ENCODE measurements at regions not wholly inside any gene's neighbourhood (a gene's known extent, or its start where the extent isn't known, plus 50 kb on each side); places are given as distances from the start of the nearest gene placed in this dataset.
"Not testable (repeated sequence)": the region's sequence is repeated elsewhere in the genome, so short reads cannot be mapped to it uniquely, and the experiment has no call there.

DNA sequence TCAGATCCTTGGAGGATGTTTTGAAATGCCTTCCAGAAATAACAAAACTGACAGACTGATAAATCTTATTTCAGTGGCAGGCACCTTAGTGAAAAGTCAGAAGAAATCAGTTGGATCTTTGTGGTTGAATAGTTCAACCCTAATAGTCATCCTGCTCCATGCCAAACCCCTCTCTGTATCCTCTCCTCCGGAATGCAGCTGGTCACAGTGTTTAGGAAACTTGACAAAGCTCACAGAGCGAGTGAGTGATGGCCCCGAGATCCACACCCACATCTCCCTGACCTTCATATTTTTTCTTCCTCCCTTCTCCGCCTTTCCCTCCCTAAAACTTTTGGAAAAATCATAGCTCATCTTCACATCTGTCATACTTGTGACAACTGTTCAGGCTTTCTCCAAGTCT is 464.8 kb upstream of the CDH4 start:
- DNase-seq: no peak

DNA sequence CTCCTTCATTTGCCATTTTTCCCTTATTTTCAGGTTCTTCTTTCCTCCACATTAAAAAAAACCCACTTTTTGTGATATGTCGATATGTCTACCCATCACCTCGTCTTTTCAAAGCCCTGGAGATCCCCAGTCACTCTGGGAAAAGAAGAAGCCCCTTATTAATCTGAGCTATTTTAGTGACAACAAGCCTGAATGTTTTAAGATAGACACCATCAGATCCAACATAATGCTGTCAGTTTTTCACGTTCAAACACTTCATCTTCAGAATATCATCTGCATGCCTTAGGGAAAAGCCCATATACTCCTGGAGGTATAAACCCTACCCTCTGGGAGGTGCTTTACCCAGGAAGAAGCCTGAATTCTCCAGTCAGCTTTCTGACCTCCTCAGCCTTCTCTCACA is 464.0 kb upstream of the CDH4 start:
- no peak for DNase-seq

DNA sequence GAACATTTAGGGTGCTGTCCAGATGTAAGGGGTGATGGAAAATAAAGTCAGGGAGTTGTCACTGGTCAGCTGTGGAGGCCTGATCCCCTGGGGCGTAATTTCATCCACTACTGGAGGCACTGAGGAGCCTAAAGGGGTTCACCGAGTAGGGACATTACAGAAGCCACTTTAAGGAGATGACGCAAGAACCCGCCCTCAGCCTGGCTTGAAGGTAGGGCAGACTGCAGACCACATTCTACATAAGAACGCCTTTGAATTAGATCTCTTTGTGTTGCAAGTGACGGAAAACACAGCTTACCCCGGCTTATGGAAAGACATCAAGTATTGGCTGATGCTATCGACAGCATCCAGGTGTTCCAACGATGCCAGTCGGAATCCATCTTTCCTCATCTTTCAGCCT is 462.7 kb upstream of the CDH4 start:
- no peak for DNase-seq

GRCh38 chr20:60790339-60790738 is 461.7 kb upstream of the CDH4 start:
- not testable (repeated sequence) for DNase-seq

GRCh38 chr20:60791823-60792222 is 460.2 kb upstream of the CDH4 start:
- DNase-seq: no peak

DNA sequence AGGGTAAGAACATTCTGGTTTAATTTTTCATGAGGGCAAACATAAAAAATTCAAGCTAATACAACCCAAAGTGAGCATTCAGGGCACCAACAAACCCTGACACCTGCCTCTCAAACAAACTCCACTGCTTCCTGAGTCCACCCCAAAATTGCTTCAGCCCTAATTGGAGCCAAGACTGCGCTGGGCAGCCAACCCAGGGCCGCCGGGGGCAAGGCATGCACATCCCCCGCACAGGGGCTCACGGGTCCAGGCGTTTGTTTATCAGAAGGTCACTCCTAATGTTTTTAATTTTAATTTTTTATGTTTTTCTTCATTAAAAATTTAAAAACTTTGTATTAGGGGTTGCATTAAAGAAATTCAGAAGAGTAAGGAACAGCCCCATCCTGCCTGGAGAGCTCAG is 459.1 kb upstream of the CDH4 start:
- DNase-seq: no peak

GRCh38 chr20:60794674-60795073 is 457.4 kb upstream of the CDH4 start:
- no peak for DNase-seq

DNA sequence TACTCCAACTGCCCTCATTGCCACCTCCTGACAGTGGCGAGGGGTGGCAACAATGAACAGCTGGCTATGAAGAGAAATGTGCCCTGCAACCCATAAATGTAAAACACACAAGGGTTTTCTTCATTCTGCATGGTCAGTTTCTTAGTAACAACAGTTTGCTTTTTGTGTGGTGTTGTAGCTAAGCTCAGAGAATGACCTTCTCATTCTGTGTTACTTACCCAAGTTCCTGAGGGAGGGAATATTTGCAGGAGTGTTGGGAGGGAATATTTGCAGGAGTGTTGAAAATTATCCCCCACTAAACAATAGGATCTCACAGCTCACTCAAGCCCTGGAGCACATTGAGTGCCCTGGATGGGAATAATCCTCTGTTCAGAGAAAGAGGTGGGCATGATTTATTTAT is 456.4 kb upstream of the CDH4 start:
- DNase-seq: no peak

DNA sequence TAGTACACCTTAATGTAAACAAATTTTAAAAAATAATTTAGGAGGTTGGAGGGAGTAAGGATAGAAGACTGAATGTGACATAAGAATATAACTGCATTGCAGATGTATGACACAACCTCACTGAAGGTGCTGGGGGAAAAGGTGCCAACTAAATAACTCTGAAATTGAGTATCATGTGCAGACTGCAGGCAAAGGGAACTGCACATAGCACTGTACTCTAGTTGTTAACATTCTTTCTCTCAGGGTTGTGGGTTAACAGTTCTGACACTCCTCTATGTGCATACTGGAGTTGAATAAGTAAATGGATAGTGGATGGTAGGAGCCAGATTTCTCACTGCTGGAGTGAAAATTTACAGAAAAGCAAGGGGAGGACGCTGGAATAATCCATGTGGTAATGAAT is 451.9 kb upstream of the CDH4 start:
- DNase-seq: no peak

- DNase-seq: no peak
Observed at GRCh38 chr20:60802676-60803075, 449.4 kb upstream of the CDH4 start.

- no peak for DNase-seq
Observed at GRCh38 chr20:60803335-60804055, 448.6 kb upstream of the CDH4 start.

- no peak for DNase-seq
Observed at GRCh38 chr20:60804240-60804917, 447.7 kb upstream of the CDH4 start.

- no peak for DNase-seq
Observed at GRCh38 chr20:60804918-60805630, 447.0 kb upstream of the CDH4 start.

GRCh38 chr20:60806354-60806753 is 445.7 kb upstream of the CDH4 start:
- no peak for DNase-seq

GRCh38 chr20:60806824-60807223 is 445.2 kb upstream of the CDH4 start:
- DNase-seq: no peak

GRCh38 chr20:60808003-60808672 is 443.9 kb upstream of the CDH4 start:
- no peak for DNase-seq

DNA sequence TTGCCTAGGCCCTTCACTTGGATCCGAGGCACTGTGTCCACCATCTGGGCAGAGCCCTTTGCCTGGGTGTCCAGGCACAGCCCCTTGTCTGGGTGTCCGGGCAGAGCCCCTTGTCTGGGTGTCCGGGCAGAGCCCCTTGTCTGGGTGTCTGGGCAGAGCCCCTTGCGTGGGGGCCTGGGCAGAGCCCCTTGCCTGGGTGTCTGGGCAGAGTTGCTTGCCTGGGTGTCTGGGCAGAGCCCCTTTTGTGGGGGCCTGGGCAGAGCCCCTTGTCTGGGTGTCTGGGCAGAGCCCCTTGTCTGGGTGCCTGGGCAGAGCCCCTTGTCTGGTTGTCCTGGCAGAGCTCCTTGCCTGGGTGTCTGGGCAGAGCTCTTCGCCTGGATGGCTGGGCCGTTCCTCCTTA is 443.4 kb upstream of the CDH4 start:
- no peak for DNase-seq

- DNase-seq: no peak
Observed at GRCh38 chr20:60810561-60810960, 441.5 kb upstream of the CDH4 start.

DNA sequence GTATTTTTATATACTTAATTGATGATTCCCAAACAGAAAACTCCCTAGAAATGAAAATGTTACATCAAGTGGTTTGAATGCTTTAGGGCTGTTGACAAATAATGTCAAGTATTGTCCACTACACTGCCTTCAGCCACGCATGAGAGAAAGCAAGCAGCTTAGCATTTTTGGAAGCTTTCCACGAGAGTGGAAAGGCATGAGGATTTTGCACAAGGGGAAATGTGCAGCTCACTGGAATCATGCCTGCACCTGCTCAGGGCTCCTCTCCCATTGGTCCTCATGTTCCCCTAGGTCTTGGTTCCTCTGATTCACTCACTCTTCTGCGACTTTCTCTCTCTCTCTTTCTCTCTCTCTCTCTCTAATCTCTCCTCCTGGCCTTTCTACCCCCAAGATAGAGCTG is 439.5 kb upstream of the CDH4 start:
- no peak for DNase-seq

GRCh38 chr20:60813066-60813465 is 439.0 kb upstream of the CDH4 start:
- DNase-seq: no peak

- DNase-seq: no peak
Observed at GRCh38 chr20:60815656-60816055, 436.4 kb upstream of the CDH4 start.

DNA sequence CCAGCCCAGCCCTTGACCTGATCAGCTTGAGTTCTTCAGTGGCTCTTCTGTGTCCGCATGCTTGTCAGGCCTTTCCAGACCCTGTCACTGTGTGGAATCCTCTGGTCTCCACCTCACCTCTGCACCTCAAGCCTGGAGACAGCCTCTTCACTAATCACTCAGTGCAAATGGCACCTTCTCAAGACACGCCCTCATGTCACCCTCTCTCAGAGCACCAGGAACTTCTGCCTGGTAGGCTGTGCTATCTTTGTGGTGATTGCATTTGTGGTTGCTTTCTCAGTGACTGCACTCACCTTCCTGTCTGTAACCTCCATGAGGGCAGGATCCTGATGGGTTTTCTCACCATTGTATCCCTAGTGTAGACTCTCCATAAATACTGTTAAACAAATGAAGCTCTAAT is 435.2 kb upstream of the CDH4 start:
- DNase-seq: no peak

GRCh38 chr20:60817891-60818290 is 434.2 kb upstream of the CDH4 start:
- no peak for DNase-seq

- no peak for DNase-seq
Observed at GRCh38 chr20:60819511-60819910, 432.6 kb upstream of the CDH4 start.
